ENCODE measurements at regions not wholly inside any gene's neighbourhood (a gene's known extent, or its start where the extent isn't known, plus 50 kb on each side); places are given as distances from the start of the nearest gene placed in this dataset.

DNA sequence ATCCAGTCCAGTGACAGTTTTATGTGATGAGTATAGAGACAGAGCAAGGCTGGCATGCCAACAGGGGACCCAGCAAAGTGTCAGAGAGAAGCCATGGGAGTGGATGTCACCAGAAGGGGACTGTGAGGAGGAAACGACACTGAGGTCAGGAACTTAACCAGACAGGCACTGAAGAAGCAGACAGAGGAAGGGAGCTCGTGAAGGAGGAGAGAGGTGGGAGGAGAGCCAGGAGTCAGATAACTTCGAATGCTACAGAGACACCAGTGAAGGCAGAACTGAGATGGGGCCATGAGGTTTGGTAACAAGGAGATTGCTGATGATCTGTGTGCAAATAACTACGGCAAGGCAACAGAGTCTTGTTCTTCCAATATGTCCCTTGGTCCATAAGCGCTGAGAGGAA is 211.1 kb upstream of the FOXA2 start:
- DNase-seq = no peak

DNA sequence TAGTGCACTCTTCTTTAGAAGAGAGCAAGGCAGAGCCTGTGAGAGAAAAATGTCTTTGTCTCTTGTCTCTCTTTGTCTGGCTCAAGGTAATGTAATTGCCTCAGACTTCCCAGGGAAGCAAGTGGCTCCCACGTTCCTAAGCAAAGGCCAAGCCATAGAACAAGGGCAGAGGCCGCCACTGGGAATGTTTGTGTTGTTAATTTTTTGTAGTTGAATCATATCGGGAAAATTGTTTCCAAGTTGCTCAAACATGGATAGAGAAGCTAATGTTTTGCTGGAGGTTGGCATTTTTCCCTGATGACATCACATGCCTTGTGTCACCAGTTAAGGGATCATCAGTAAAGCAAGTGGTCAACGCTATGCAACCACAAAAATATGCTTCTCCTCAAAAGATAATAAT is 211.5 kb upstream of the FOXA2 start:
- DNase-seq = no peak

DNA sequence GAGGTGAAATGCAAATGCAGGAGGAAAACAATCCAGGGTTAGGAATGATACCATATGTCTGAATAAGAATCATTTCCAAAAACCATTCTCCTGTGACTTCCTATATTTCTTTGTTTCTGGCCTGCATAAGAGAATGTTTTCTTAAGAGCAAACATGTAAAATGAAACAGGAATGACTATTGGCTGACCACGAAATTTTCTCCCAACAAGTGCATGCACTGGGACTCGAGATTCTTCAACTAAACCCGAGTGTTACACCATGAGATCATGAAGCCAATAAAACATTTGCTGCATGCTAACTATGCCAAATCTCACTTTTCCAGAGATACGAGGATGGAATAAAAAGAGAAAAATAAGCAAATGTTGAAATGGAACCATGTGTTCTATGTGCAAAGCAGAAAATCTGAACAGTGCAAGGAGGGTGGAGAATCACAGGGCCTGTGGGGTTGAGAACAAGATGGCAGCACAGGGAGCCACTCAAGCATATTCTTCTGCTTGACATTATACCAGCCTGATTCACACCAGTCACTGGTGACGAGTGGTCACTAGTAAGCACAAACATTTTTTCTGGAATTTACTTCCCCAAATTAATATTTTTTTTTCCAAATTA is 212.2 kb upstream of the FOXA2 start:
- no peak for DNase-seq

- DNase-seq = no peak
Measured at GRCh38 chr20:22797103-22797502, 212.7 kb upstream of the FOXA2 start.

DNA sequence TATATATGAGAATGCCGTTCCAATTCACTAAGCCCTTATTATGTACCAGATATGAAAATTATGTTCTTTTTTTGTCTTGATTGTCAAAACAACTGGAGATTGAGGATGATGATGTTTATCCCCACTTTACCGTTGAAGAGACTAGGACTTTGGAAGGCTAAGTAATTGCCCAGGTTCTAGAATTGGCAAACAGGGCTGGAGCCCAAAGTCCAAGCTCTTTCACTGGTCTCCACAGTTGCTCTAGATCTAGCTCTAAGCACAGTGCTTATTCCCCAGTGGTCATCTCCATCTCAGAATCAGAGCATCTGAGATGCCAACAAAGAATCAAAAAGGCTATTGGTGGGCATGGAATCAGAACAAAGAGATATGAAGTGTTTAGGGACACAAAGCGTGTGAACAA is 215.3 kb upstream of the FOXA2 start:
- DNase-seq = no peak

DNA sequence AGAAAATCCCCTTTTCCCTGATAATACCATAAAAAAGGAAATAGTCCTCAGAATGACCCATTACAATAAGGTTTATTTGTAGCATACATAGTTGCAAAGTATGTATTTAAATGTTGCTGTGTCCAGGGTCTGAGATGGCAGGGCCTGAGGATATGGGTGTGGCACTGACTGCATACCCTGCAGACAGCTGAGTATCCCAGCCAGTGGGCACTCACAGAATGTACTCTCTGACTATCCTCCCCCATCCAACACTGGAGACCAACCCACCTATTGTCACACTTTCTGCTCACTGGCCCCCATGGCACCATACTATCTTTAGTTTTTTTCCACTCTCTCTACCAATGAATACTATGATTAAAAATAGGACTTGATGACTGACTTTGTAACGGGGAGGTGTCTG is 215.8 kb upstream of the FOXA2 start:
- DNase-seq = no peak

DNA sequence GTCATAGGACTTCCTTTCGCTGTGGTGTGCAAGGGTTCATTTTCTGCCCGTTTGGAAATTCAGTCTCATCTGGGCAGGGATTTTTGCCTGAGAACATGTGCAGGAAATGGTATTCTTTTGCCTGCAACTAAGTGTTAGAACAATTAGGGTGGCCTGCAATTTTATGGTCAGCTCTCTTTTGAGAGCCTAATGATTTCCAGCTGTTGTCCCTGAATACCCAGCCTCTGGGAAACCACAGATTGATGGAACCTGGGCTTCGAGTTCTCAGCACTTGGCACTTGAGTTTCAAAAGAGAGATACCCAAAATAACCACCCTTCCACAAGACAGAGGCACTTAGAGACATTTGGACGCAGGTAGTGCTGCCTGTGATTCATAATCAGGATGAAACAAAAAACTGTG is 217.2 kb upstream of the FOXA2 start:
- DNase-seq = no peak

- no peak for DNase-seq
Measured at GRCh38 chr20:22802296-22802695, 217.9 kb upstream of the FOXA2 start.

- no peak for DNase-seq
Measured at GRCh38 chr20:22805219-22805618, 220.8 kb upstream of the FOXA2 start.

DNA sequence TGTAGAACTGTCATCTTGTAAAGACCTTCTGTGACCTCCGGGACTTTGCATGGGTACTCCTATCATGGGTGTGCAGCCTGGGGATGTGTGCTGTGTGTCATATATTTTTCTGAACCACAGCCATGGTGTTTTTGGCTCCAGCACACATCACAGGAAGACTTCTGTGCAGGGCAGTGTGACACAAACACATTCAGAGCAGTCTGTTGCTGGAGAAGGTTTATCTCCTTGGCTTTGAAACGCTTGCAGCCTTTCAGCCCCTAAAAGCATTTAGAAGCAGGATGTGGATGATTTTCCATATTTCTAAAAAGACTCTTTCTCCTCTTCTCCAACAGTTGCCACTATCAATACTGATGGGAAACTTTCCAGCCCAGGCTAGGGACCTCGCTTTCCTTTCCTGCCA is 221.6 kb upstream of the FOXA2 start:
- no peak for DNase-seq

- no peak for DNase-seq
Measured at GRCh38 chr20:22807045-22807444, 222.7 kb upstream of the FOXA2 start.

DNA sequence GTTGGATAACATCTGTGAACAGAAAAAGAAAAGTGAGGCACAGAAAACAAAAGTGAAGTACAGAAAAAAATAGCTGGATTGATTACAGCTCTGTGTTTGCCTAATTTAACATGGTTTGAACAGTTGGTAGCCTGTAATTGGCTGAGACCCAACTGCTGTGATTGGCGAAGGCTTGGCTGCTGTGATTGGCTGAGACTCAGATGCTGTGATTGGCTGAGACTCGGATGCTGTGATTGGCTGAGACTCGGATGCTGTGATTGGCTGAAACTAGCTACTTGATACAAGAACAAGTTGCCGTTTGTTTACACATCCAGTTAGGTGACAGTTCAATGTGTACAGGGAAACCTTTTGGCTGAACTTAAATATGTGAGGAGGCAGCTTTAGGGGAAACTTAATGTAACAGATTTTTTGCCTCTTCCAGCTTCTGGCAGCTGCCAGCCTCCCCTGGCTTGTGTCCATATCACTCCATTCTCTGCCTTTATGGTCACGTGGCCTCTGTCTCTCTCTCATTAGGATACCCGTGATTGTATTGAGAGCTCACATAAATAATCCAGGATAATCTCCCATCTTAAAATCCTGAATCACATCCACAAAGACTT is 223.4 kb upstream of the FOXA2 start:
- no peak for DNase-seq

DNA sequence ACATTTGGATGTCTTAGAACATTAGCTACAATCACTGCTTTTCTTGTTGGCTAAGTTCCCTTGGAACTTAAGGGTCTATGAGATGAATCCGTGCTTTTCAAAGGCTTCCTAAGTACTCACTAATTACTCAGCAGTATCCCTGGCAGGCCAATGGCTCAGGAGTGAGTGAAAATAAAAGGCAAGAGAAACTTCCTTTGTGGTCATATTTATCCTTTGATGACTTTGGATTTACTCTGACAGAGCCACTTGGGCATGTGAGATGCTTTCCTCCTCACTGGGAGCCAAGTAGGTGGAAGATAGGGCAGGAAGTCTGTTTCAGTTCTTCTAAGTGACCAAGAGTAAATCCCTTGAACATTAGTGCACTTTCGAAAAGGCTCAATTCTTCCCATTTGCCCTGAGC is 224.3 kb upstream of the FOXA2 start:
- DNase-seq = no peak

- DNase-seq = no peak
Measured at GRCh38 chr20:22810030-22810429, 225.1 kb upstream of the SSTR4 start.

DNA sequence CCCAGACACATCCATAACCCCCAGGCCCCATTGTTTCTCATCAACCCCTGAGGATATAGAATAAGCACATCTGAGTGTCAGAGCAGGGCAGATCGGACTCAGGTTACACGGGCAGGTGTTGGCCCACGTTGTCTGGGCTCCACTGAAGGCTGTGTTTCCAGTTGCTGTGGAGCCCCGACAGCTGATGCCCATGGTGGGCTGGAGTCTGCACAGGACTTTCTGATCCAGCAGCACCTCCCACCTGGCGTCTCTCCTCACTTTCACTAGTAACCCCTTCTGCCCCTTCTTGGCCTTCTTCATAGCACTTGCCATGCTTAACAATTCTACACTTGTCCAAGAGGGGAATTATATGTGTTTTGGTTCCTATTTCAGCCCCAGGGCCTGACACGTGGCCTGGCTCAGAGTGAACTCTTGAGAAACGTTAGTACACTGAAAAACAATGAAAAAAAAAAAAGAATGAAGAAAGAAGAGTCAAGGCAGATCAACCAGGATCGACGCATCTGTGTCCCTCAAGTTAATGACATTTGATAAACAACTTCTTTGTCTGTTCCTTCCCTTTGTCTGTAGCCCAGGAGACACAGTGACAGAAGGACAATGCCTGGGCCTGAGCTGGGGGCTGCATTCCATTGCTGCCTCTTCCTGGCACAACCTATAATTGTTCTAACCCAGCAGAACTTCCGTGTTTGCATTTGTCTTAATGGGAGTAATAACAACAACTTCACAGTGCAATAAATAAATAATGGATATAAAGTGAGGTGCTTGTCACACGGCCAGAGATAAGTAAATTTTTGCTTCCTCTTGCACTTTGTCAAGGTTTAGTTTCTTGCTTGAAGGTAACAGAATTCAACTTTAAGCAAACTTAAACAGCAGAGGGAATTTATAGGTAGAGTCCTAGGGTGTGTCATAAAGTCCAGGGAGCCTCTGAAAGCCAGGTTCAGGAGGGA is 224.2 kb upstream of the SSTR4 start:
- no peak for DNase-seq

- no peak for DNase-seq
Measured at GRCh38 chr20:22814471-22815205, 220.5 kb upstream of the SSTR4 start.

- DNase-seq = no peak
Measured at GRCh38 chr20:22815206-22815551, 219.9 kb upstream of the SSTR4 start.

DNA sequence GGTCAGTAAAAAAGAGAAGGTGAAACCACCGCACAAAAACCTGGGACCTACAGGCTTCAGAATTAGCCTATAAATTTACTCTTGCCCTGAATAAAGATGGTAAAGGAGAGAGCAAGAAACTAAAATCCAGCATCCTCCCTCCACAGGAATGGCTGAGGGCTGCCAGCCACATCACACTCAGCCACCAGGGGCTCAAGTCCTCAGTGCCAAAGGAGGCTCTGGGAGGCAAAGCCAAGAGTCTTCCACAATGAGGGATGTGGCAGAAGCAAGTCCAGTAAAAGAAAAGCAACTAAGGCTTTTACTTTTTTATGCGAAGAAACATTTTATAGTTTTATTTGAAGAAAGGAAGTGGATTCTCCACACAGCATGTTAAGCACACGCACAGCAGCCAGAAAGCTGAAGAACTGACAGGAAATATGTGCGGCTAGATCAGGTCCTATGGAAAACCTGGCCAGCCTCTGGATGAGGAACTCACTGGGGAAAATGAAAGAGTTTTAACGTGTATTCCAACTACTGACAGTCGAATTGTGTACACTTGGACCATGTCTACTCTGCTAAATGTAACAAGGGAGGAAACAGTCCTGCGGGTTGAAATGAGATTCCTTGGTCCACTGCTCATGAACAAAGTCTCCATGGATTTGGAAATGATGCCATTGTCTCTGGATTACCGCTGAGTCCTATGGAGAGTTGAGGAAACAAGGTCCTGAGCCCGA is 219.4 kb upstream of the SSTR4 start:
- DNase-seq = no peak

DNA sequence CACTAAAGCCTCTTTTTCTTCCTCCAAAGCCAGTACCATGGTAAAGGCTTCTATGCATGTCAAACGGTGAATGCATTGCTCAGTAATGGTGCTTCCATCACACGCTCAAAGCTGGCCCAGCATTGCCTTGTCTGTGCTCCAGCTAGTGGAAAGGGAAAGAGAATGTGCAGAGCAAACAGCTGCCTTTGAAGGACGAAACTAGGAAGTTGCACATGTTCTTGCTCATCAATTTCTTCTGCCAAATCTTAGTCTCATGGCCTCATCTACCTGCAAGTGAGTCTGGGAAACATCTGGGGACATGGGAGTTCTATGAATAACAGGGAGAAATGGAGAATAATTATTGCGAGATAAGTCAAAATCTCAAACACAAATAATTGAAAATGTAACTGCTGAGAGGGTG is 216.5 kb upstream of the SSTR4 start:
- no peak for DNase-seq

- DNase-seq = no peak
Measured at GRCh38 chr20:22819112-22819511, 216.0 kb upstream of the SSTR4 start.

GRCh38 chr20:22819784-22820183 is 215.3 kb upstream of the SSTR4 start:
- DNase-seq = no peak

DNA sequence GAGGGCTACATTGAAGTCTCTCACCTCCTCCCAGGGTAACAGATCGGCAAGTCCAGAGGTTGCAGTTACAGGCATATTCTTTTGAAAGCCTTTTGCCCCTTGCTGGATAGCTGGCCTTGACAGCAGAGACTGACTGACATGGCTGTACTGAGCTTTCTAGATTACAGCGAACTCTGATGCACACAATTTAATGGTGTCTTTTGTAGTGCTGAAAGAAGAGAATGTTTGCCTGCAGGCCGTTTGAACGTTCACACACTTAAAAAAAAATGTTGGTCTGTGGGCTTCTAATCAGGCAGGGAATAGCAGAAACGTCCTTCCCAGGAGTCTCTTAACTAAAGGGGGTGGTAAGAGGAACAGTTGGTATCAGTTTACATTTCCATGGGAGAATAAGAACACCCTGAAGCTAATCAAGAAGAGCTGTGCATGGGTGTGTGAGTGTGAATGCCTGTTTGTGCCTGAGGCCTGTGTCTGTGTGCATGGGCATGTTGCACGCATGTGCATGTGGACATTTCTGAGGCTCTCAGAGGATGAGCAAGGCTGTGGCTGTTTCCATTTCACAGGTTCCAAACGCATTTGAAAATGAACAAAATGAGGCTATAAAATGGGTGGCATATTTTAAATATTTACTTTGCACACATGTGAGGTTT is 213.9 kb upstream of the SSTR4 start:
- DNase-seq = no peak

Data from NCI-H1436 treated with DMSO at 0.1 percent for 48 hours (cell line).